GM21529 (cell line): ENCODE measurements at regions not wholly inside any gene's neighbourhood (a gene's known extent, or its start where the extent isn't known, plus 50 kb on each side); places are given as distances from the start of the nearest gene placed in this dataset.
"Not testable (repeated sequence)": the region's sequence is repeated elsewhere in the genome, so short reads cannot be mapped to it uniquely, and the experiment has no call there.

Experiments used
- ATAC-seq: cut with Tn5 transposase; IDR thresholded peaks from one replicate; pipeline ENCODE4 v1.9.1; 2021; ENCODE audit not compliant: unreplicated experiment

DNA sequence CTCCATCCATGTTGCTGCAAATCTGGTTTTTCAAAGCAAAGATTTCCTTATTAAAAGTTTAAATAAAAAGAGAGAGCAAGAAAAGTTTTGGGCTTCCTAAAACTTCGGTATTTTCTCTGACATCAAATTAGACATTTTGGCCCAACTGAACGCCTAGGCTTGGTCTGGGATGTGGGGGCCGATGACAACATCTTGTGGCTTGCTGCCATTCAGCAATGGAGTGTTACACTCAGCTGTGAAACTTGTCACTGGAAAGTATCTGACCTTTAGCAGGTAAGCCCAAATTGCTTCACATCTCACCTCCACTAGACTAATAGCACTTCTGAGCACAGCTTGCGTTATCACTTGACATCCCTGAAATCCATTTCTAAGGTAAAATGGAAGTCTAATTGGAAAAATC, 320.6 kb downstream of the GATA3 start:
- ATAC-seq, result no peak

DNA sequence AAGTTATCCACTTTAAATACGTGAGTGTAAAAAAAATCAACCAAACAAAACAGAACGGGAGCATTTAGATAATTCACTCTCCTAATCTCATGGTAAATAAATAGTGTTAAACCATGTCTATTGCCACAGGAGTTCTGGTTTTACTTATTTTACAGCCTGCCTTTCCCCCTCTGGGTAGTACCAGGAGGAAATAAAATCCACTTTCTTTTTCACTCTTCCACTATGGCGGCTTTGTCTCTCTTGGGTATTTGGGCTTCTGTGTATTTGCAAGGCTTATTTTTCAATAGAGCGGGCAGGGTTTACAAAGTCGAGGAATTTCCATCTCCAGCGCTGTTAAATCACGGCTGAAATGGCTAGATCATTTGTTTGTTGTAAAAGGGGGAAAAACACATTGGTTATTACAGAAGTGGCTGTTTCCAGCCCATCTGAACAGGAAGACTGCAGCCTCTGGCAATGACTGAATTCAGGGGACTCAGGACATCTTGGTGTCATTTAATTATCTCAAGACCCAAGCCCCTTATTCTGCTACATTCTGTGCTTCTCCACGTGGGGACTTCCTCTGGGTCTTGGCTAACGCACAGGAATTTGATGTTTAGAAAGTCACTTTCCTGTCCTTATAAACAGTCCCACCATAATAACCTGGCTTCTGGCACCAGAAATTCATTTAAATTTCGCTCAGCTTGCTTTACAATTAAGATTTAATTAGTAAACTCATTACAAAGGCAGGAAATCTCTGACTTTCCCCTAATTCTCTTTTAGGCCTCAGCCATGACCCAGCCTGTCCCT, 323.9 kb downstream of the GATA3 start:
- no peak for ATAC-seq

DNA sequence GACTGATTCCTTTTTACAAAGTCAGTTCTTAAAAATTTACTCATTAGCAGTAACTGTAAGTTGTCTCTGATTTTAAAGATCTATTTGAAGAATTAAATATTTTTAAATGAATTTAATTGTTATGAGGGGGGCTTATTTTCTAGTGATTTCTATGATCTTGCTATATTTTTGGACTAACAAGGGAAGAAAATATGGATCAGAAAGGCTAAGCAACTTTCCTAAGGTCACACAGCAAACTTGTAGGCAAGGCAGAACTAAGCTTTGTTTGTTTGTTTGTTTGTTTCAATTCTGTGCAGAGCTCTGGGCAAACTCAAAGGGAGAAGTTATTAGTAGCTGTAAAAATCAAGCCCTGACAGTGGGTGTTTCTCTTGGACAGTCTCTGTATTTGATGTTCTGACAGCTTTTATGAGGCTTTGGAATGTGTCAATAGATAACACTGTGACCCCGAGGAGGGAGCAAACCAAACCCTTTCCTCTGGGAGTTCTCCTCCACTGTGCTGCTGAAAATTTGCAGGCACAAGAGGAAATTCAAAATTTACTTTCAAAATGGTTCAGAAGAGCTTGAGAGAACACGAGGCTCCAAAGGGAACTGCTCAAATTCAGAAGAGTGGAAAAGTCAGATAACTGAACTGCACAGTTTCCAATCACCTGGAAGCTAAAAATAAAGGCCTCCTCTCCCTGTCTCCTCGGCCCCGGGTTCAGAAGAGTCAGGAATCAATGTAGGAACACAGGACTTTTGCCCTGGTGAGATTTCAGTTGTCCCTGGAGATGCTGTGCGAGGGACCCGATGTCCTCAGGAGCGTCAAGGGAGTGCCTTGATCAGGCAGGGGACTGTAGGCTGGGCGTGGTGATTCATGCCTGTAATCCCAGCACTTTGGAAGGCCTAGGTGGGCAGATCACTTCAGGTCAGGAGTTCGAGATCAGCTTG, 325.7 kb downstream of the GATA3 start:
- no peak for ATAC-seq

GRCh38 chr10:8380833-8381496, 326.5 kb downstream of the GATA3 start:
- ATAC-seq, result no peak

GRCh38 chr10:8386781-8387180, 332.3 kb downstream of the GATA3 start:
- no peak for ATAC-seq

- ATAC-seq, result no peak
These were observed 335.1 kb downstream of the GATA3 start for GRCh38 chr10:8389630-8390029.

DNA sequence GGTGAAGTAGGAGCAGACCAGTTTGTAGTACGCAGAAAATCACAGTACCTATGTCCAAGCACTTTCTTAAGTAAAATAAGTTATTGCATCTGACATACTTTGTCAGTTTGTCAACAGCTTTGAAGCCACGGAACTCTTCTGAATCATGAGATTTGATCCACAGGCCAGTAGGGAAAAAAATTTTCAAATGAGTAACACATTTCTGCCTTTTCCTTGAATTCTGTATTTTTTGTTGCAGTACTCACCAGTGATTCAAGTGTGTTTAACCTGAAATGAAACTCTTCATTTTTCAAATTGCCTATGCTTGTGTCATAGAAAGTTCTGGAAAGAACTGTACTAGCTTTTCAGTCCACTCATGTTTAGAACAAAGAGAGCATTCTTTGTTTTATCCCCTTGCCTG, 337.7 kb downstream of the GATA3 start:
- no peak for ATAC-seq

- ATAC-seq, result no peak
These were observed 339.0 kb downstream of the GATA3 start for GRCh38 chr10:8393531-8393930.

GRCh38 chr10:8396675-8397074, 342.2 kb downstream of the GATA3 start:
- no peak for ATAC-seq

GRCh38 chr10:8398771-8399170, 344.3 kb downstream of the GATA3 start:
- no peak for ATAC-seq

GRCh38 chr10:8400151-8400550, 345.7 kb downstream of the GATA3 start:
- no peak for ATAC-seq

DNA sequence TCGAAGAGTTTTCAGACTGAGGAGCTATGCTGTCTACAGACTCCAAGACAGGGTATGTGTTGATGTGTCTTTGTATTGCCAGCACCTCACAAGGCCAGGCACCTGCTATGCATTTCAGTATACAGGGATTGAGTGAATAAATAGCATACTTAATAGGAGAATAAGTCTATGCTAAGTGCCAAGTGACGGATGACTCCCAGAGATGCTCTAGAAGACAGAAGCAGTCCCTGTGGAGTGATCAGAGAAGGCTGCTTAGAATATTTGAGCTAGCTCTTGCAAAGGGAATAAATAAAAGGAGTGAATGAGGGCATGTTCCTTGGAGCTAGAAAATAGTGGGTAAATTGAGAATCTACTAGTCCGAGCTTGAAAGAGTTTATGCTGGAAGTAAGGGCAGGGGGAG, 346.4 kb downstream of the GATA3 start:
- ATAC-seq, result no peak

DNA sequence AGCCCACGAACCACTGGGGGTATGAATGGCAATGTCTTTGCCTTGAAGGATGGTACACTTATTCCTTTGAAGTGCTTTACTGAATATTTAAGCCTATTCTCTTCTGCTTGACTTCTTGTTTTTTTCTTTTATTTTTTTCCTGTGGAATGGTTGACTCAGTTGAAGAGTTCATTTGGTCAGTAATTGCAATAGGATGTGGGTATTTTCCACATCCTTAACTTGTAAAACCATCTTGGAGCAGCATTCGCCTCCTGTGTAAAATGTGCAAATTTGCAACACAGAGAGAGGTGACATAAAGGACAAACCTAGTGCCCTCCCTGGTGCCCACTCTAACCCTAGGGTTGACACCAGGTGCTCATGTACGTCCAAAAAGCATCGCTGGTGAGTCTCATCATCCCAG, 347.0 kb downstream of the GATA3 start:
- ATAC-seq, result no peak

GRCh38 chr10:8402576-8402975, 348.1 kb downstream of the GATA3 start:
- ATAC-seq, result no peak

DNA sequence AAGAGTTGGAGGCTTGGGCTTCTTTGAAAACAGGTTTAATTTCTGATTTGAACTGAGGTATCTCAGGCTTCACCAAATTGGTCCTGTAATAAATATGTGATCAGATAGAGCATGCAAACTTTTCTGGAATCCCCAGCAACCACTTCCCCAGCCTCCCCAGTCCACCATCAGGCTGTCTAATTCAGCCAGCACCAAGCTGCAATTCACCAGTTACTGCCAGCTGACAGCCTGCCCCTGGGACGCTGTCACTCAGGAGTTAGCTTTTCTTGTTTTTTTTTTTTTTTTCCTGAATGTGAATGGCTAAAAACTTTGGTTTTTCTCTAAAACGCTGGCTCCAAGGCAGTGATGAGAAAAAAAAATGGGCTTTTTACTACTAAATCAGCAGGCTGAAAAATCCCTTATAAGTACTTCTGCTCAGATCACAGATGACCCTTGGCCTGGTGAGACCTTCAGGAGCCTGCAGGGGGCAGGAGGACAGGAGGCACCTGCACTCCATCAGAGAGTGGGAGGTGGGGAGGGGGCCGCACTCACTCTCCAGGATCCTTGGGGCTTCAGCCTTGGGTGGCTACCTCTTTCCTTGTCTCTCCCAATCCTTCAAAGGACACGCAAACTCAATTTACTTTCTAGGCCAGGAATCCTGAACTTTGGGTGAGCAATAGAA, 349.4 kb downstream of the GATA3 start:
- no peak for ATAC-seq

DNA sequence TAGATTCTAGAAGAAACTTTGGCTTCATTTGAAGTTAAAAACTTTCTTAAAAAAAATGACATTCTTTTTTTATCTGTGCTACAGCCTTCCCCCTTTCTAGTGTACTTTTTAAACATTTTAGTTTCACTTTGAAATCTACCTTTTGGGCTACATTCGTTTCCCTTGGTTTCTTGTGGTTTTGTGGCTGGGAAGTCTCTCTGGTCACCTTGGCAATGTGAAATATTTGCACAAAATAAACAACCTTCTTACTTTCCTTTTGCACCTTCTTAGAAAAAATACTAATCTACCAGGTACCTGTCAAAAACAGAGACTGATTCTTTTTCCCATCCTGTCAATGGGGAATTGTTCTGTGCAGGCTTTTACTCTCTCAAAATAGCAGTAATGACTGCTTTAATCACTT, 350.2 kb downstream of the GATA3 start:
- peak; percentile 81 for ATAC-seq

DNA sequence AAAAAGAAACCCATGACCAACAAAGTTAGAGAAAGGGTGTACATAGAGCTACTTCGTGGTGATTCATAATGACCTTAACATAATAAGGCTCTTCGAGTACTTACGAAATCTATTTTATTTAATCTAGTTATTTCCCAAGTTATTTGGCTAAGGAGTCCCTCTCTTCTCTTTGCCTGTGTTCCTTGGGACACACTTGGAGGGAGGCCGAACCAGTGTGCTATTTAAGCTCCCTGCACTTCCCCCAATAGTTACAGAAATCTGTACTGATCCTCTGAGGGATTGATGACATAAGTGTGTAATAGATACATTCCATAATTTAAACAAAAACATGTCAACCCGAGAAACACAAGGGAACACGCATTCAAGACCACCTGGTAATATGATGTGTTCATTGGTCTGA, 351.1 kb downstream of the GATA3 start:
- no peak for ATAC-seq

- ATAC-seq, result no peak
These were observed 353.1 kb downstream of the GATA3 start for GRCh38 chr10:8407501-8408021.

GRCh38 chr10:8410506-8410905, 356.0 kb downstream of the GATA3 start:
- no peak for ATAC-seq

DNA sequence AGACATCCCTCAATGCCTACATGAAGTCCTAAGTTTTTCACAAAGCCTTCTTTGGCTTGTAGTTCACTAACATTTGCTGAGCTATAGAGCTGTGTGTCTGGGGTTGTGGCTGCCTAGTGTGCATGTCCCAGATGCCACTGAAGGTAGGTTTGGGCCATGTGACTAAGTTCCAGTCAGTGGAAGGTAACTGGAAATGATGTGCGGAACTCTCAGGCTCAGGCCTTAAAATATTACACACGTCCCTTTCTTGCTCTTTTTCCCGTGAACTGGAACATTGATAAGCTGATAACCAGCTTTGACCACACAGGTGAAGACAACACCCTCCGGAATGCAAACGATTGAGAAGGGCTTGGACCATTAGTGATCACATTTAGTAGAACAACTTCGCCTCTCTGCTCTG, 358.1 kb downstream of the GATA3 start:
- ATAC-seq, result no peak

DNA sequence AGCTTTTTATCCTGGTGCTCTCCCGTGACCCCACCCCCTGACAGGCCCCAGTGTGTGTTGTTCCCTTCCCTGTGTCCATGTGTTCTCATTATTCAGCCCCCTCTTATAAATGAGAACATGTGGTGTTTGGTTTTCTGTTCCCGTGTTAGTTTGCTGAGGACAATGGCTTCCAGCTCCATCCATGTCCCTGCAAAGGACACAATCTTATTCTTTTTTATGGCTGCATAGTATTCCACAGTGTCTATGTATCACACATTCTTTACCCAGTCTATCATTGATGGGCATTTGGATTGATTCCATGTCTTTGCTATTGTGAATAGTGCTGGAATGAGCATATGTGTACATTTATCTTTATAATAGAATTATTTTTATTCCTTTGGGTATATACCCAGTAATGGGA, 360.5 kb downstream of the GATA3 start:
- ATAC-seq, result not testable (repeated sequence)
